ENCODE measurements at regions not wholly inside any gene's neighbourhood (a gene's known extent, or its start where the extent isn't known, plus 50 kb on each side); places are given as distances from the start of the nearest gene placed in this dataset.

GRCh38 chr11:130655300-130655699 is 206.9 kb downstream of the ADAMTS15 start:
- no peaks in the 10 kb centered on the region for H3K79me2 ChIP-seq (ENCODE audit: insufficient read depth, low read length)
- no peak overlapping the region for H3K4me2 ChIP-seq (ENCODE audit: insufficient read depth, low read length)
- no peaks in the 10 kb centered on the region for H3K9me3 ChIP-seq (ENCODE audit: insufficient read depth, low read length, severe bottlenecking)
- no peaks in the 10 kb centered on the region for H3K36me3 ChIP-seq (ENCODE audit: insufficient read depth, low read length)
- H4K20me1 ChIP-seq (ENCODE audit: insufficient read depth, low read length), result no peaks in the 10 kb centered on the region
- H3K4me3 ChIP-seq (ENCODE audit: low read depth in 1 of 2, low read length in 2 of 2), result no peak overlapping the region
- TF ChIP-seq CTCF (IDR thresholded peaks at IDR 0.05; ENCODE audit: borderline replicate concordance, extremely low read depth, low read length, poor library complexity, severe bottlenecking), result no peak
- no peak for TF ChIP-seq EZH2 (IDR thresholded peaks at IDR 0.05; ENCODE audit: borderline replicate concordance, low read depth, low read length, severe bottlenecking)
- no peaks in the 10 kb centered on the region for H3K27me3 ChIP-seq (ENCODE audit: insufficient read depth, low read length, poor library complexity)
- no peak overlapping the region for H3K27ac ChIP-seq (ENCODE audit: low read length)
- no peak overlapping the region for H3K9ac ChIP-seq (ENCODE audit: low read depth, low read length)
- no peak overlapping the region for H2AFZ ChIP-seq (ENCODE audit: low read depth, low read length)
- DNase-seq (no peak), ATAC-seq (ENCODE audit: insufficient read depth, low read depth) (no peak)
- H3K4me1 ChIP-seq (ENCODE audit: insufficient read depth, low read length), result no peaks in the 10 kb centered on the region

GRCh38 chr11:130666781-130667251 is 218.4 kb downstream of the ADAMTS15 start:
- Histone ChIP-seq H3K9ac (ENCODE audit: low read depth, low read length) (no peak overlapping the region), H3K36me3 (ENCODE audit: insufficient read depth, low read length) (no peaks in the 10 kb centered on the region), H3K4me2 (ENCODE audit: insufficient read depth, low read length) (no peak overlapping the region), H3K27me3 (ENCODE audit: insufficient read depth, low read length, poor library complexity) (no peaks in the 10 kb centered on the region), H3K27ac (ENCODE audit: low read length) (no peak overlapping the region), H3K9me3 (ENCODE audit: insufficient read depth, low read length, severe bottlenecking) (no peaks in the 10 kb centered on the region), H3K79me2 (ENCODE audit: insufficient read depth, low read length) (no peaks in the 10 kb centered on the region), H4K20me1 (ENCODE audit: insufficient read depth, low read length) (no peaks in the 10 kb centered on the region), H3K4me1 (ENCODE audit: insufficient read depth, low read length) (no peaks in the 10 kb centered on the region), H3K4me3 (ENCODE audit: low read depth in 1 of 2, low read length in 2 of 2) (no peak overlapping the region), H2AFZ (ENCODE audit: low read depth, low read length) (no peak overlapping the region)
- no peak for DNase-seq
- ATAC-seq (ENCODE audit: insufficient read depth, low read depth), result no peak
- no peak for TF ChIP-seq EZH2 (IDR thresholded peaks at IDR 0.05; ENCODE audit: borderline replicate concordance, low read depth, low read length, severe bottlenecking)

GRCh38 chr11:130668751-130669150 is 220.3 kb downstream of the ADAMTS15 start:
- H3K4me1 ChIP-seq (ENCODE audit: insufficient read depth, low read length), result no peaks in the 10 kb centered on the region
- no peaks in the 10 kb centered on the region for H3K9me3 ChIP-seq (ENCODE audit: insufficient read depth, low read length, severe bottlenecking)
- no peak overlapping the region for H3K27ac ChIP-seq (ENCODE audit: low read length)
- H3K27me3 ChIP-seq (ENCODE audit: insufficient read depth, low read length, poor library complexity), result peaks cover 2% of the 10 kb centered on the region
- no peak overlapping the region for H2AFZ ChIP-seq (ENCODE audit: low read depth, low read length)
- H3K4me2 ChIP-seq (ENCODE audit: insufficient read depth, low read length), result no peak overlapping the region
- H3K36me3 ChIP-seq (ENCODE audit: insufficient read depth, low read length), result no peaks in the 10 kb centered on the region
- TF ChIP-seq EZH2 (IDR thresholded peaks at IDR 0.05; ENCODE audit: borderline replicate concordance, low read depth, low read length, severe bottlenecking) (no peak), CTCF (IDR thresholded peaks at IDR 0.05; ENCODE audit: borderline replicate concordance, extremely low read depth, low read length, poor library complexity, severe bottlenecking) (no peak)
- no peak overlapping the region for H3K9ac ChIP-seq (ENCODE audit: low read depth, low read length)
- ATAC-seq (ENCODE audit: insufficient read depth, low read depth), result no peak
- no peak for DNase-seq
- no peaks in the 10 kb centered on the region for H3K79me2 ChIP-seq (ENCODE audit: insufficient read depth, low read length)
- H3K4me3 ChIP-seq (ENCODE audit: low read depth in 1 of 2, low read length in 2 of 2), result no peak overlapping the region
- no peaks in the 10 kb centered on the region for H4K20me1 ChIP-seq (ENCODE audit: insufficient read depth, low read length)

- Histone ChIP-seq H3K27me3 (ENCODE audit: insufficient read depth, low read length, poor library complexity) (peaks cover 2% of the 10 kb centered on the region), H3K36me3 (ENCODE audit: insufficient read depth, low read length) (no peaks in the 10 kb centered on the region), H3K9ac (ENCODE audit: low read depth, low read length) (no peak overlapping the region), H2AFZ (ENCODE audit: low read depth, low read length) (no peak overlapping the region), H4K20me1 (ENCODE audit: insufficient read depth, low read length) (no peaks in the 10 kb centered on the region), H3K4me1 (ENCODE audit: insufficient read depth, low read length) (no peaks in the 10 kb centered on the region), H3K4me2 (ENCODE audit: insufficient read depth, low read length) (no peak overlapping the region), H3K9me3 (ENCODE audit: insufficient read depth, low read length, severe bottlenecking) (no peaks in the 10 kb centered on the region), H3K4me3 (ENCODE audit: low read depth in 1 of 2, low read length in 2 of 2) (no peak overlapping the region), H3K79me2 (ENCODE audit: insufficient read depth, low read length) (no peaks in the 10 kb centered on the region), H3K27ac (ENCODE audit: low read length) (no peak overlapping the region)
- DNase-seq, result no peak
- ATAC-seq (ENCODE audit: insufficient read depth, low read depth), result no peak
- no peak for TF ChIP-seq CTCF (IDR thresholded peaks at IDR 0.05; ENCODE audit: borderline replicate concordance, extremely low read depth, low read length, poor library complexity, severe bottlenecking)
- no peak for TF ChIP-seq EZH2 (IDR thresholded peaks at IDR 0.05; ENCODE audit: borderline replicate concordance, low read depth, low read length, severe bottlenecking)
Observed at GRCh38 chr11:130670200-130670599, 221.8 kb downstream of the ADAMTS15 start.
